Loucy (cell line): ENCODE measurements at regions not wholly inside any gene's neighbourhood (a gene's known extent, or its start where the extent isn't known, plus 50 kb on each side); places are given as distances from the start of the nearest gene placed in this dataset.

Experiments
- H2AFZ ChIP-seq: fragments of 200-600 bp; sonication (generic); 2 replicates; pipeline ENCODE4 v1.6.0; 2016; ENCODE audit warnings: antibody characterized with exemption, mild to moderate bottlenecking, low read length, moderate library complexity
- H3F3A ChIP-seq: fragments of 200-600 bp; 2 replicates; pipeline ENCODE4 v1.6.0; 2016; ENCODE audit warnings: antibody characterized with exemption, low read depth, mild to moderate bottlenecking
- H3K27me3 ChIP-seq: fragments of 200-600 bp; sonication (generic); 2 replicates; pipeline ENCODE4 v1.6.1; 2014; ENCODE audit warnings: low read length, mild to moderate bottlenecking; ENCODE audit not compliant: insufficient read depth, poor library complexity, severe bottlenecking
- H3K36me3 ChIP-seq: fragments of 200-600 bp; sonication (generic); 2 replicates; pipeline ENCODE4 v1.6.1; 2016; ENCODE audit warnings: low read length; ENCODE audit not compliant: insufficient read depth
- H3K4me1 ChIP-seq: fragments of 200-600 bp; sonication (generic); 2 replicates; pipeline ENCODE4 v1.5.1; 2014; ENCODE audit warnings: low read length, mild to moderate bottlenecking; ENCODE audit not compliant: insufficient read depth, poor library complexity, severe bottlenecking
- H3K4me2 ChIP-seq: fragments of 200-600 bp; sonication (generic); 2 replicates; pipeline ENCODE4 v1.6.0; 2014; ENCODE audit warnings: antibody characterized with exemption, low read length, low read depth, mild to moderate bottlenecking; ENCODE audit not compliant: poor library complexity, severe bottlenecking
- H3K4me3 ChIP-seq: fragments of 200-600 bp; sonication (generic); 2 replicates; pipeline ENCODE4 v1.5.1; 2014; ENCODE audit warnings: low read length, mild to moderate bottlenecking, mixed read lengths; ENCODE audit not compliant: poor library complexity, severe bottlenecking
- H3K79me2 ChIP-seq: fragments of 200-600 bp; sonication (generic); 2 replicates; pipeline ENCODE4 v1.6.1; 2014; ENCODE audit warnings: low read length; ENCODE audit not compliant: insufficient read depth
- H3K9ac ChIP-seq: fragments of 200-600 bp; sonication (generic); 2 replicates; pipeline ENCODE4 v1.6.0; 2014; ENCODE audit warnings: mild to moderate bottlenecking, low read depth, low read length, moderate library complexity; ENCODE audit not compliant: poor library complexity, severe bottlenecking
- H3K9me2 ChIP-seq: fragments of 200-600 bp; sonication (generic); replicated peaks from 2 replicates; pipeline ENCODE4 v1.6.1; 2016; ENCODE audit warnings: low read depth, low read length, mixed read lengths
- H3K9me3 ChIP-seq: fragments of 200-600 bp; sonication (generic); 2 replicates; pipeline ENCODE4 v1.6.1; 2014; ENCODE audit warnings: mild to moderate bottlenecking, antibody characterized with exemption, low read length, low read depth; ENCODE audit not compliant: insufficient read depth
- H4K20me1 ChIP-seq: fragments of 200-600 bp; sonication (generic); 2 replicates; pipeline ENCODE4 v1.6.0; 2014; ENCODE audit warnings: antibody characterized with exemption, low read length, mild to moderate bottlenecking; ENCODE audit not compliant: insufficient read depth, poor library complexity, severe bottlenecking
- EZH2phosphoT487 ChIP-seq: fragments of 200-600 bp; IDR thresholded peaks from 2 replicates; pipeline ENCODE4 v1.6.1; 2018; ENCODE audit warnings: antibody characterized with exemption, mild to moderate bottlenecking, moderate library complexity, borderline replicate concordance
- TF ChIP-seq, protein P1 (sequence below): fragments of 200-600 bp; sonication (generic); conservative IDR thresholded peaks from 2 replicates; pipeline ENCODE4 v1.5.1; 2014; ENCODE audit warnings: mild to moderate bottlenecking, antibody characterized with exemption, low read length

DNA sequence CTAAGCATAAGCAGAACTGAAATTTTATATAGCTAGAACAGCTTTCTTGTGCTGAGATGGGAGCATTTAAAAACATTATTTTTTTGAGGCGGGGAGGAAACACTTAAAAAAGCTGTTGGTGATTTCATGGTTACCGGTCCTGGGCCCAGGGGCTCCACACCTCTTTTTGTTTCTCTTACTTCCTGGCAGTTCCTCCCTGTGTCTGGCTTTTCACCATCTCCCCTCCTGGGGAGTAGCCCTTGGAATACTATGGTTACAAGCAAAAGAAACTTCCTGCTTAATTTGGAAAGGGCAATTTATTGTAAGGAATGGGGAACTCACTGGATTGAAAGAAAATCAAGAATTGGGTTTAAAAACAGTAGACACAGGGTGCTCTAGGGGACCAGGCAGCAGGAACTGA lies 105.1 kb downstream of the SLC24A2 start:
- Histone ChIP-seq H3K9me3 (no peaks in the 10 kb centered on the region), H3K79me2 (no peaks in the 10 kb centered on the region), H3K4me1 (no peaks in the 10 kb centered on the region), H3K36me3 (no peaks in the 10 kb centered on the region), H3K4me3 (no peak overlapping the region), H2AFZ (no peak overlapping the region), H3K27me3 (no peaks in the 10 kb centered on the region), H3F3A (no peaks in the 10 kb centered on the region), H4K20me1 (no peaks in the 10 kb centered on the region), H3K9ac (no peak overlapping the region), H3K9me2 (no peaks in the 10 kb centered on the region), H3K4me2 (no peak overlapping the region)
- TF ChIP-seq, protein P1, sequence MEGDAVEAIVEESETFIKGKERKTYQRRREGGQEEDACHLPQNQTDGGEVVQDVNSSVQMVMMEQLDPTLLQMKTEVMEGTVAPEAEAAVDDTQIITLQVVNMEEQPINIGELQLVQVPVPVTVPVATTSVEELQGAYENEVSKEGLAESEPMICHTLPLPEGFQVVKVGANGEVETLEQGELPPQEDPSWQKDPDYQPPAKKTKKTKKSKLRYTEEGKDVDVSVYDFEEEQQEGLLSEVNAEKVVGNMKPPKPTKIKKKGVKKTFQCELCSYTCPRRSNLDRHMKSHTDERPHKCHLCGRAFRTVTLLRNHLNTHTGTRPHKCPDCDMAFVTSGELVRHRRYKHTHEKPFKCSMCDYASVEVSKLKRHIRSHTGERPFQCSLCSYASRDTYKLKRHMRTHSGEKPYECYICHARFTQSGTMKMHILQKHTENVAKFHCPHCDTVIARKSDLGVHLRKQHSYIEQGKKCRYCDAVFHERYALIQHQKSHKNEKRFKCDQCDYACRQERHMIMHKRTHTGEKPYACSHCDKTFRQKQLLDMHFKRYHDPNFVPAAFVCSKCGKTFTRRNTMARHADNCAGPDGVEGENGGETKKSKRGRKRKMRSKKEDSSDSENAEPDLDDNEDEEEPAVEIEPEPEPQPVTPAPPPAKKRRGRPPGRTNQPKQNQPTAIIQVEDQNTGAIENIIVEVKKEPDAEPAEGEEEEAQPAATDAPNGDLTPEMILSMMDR = no peak
- TF ChIP-seq EZH2phosphoT487 = no peak

DNA sequence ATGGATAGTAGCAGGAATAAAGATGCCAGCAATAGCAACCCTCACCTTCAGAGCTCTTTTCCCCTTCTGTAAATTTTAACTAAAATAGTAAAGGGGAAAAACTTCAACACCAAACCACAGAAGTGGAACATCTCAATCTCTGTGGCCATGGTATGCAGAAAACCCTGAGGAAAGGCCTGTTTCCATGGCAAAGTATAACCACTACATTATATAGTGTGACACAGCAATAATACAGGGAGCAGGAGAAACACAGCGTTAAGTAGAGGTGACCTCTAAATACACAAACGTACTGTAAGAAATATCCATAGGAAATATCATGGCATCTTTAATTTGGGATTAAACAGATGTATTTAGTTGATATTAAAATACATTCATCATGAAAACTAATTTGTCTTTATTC lies 106.4 kb downstream of the SLC24A2 start:
- Histone ChIP-seq H3K9ac (no peak overlapping the region), H3F3A (no peaks in the 10 kb centered on the region), H3K79me2 (no peaks in the 10 kb centered on the region), H4K20me1 (no peaks in the 10 kb centered on the region), H3K27me3 (no peaks in the 10 kb centered on the region), H3K4me1 (no peaks in the 10 kb centered on the region), H3K9me2 (no peaks in the 10 kb centered on the region), H3K36me3 (no peaks in the 10 kb centered on the region), H2AFZ (no peak overlapping the region), H3K4me2 (no peak overlapping the region), H3K4me3 (no peak overlapping the region), H3K9me3 (no peaks in the 10 kb centered on the region)
- TF ChIP-seq EZH2phosphoT487 = no peak
- TF ChIP-seq, protein P1 = no peak

DNA sequence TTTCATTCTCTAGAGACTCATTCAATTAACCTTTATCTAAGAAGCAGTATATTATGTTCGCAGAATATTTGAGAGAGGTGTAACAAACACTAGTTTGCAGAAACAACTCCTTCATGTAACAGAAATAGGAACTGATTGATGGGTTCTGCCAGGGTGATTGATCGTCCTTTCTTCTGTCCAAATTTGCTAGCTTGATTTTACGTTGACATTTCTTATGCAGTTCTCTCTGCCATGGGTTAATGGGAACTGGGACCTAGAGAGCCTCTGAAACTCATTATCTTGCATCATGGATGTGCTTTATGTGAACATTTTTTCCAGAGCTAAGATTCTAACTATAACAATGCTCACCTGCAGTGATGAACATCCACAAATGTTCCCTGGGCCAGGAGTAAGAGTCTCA lies 107.0 kb downstream of the SLC24A2 start:
- Histone ChIP-seq H3K79me2 (no peaks in the 10 kb centered on the region), H4K20me1 (no peaks in the 10 kb centered on the region), H3K36me3 (no peaks in the 10 kb centered on the region), H3F3A (no peaks in the 10 kb centered on the region), H3K4me2 (no peak overlapping the region), H3K9me2 (no peaks in the 10 kb centered on the region), H3K4me1 (no peaks in the 10 kb centered on the region), H3K4me3 (no peak overlapping the region), H3K9me3 (no peaks in the 10 kb centered on the region), H2AFZ (no peak overlapping the region), H3K27me3 (no peaks in the 10 kb centered on the region), H3K9ac (no peak overlapping the region)
- TF ChIP-seq, protein P1 = no peak
- TF ChIP-seq EZH2phosphoT487 = no peak
